HFF-Myc (cell line): ENCODE measurements at regions not wholly inside any gene's neighbourhood (a gene's known extent, or its start where the extent isn't known, plus 50 kb on each side); places are given as distances from the start of the nearest gene placed in this dataset.

Source experiments
- DNase-seq: peaks from one replicate; pipeline ENCODE4 v3.0.0-alpha.2; 2011; ENCODE audit warnings: low read depth; ENCODE audit errors: extremely low read depth
- H3K4me3 ChIP-seq: replicated peaks from 2 replicates; pipeline ENCODE4 v1.5.1; 2011; ENCODE audit warnings: low read depth, mild to moderate bottlenecking, control low read depth, low read length
- TF ChIP-seq, protein P1 (sequence below): IDR thresholded peaks from 2 replicates; pipeline ENCODE4 v1.5.1; 2012; ENCODE audit warnings: mild to moderate bottlenecking, low read depth, low read length, control low read depth; ENCODE audit errors: missing control alignments

GRCh38 chr2:175403599-175404221 is 222.2 kb upstream of the ATP5MC3 start:
- TF ChIP-seq, protein P1, sequence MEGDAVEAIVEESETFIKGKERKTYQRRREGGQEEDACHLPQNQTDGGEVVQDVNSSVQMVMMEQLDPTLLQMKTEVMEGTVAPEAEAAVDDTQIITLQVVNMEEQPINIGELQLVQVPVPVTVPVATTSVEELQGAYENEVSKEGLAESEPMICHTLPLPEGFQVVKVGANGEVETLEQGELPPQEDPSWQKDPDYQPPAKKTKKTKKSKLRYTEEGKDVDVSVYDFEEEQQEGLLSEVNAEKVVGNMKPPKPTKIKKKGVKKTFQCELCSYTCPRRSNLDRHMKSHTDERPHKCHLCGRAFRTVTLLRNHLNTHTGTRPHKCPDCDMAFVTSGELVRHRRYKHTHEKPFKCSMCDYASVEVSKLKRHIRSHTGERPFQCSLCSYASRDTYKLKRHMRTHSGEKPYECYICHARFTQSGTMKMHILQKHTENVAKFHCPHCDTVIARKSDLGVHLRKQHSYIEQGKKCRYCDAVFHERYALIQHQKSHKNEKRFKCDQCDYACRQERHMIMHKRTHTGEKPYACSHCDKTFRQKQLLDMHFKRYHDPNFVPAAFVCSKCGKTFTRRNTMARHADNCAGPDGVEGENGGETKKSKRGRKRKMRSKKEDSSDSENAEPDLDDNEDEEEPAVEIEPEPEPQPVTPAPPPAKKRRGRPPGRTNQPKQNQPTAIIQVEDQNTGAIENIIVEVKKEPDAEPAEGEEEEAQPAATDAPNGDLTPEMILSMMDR = no peak
- no peak overlapping the region for H3K4me3 ChIP-seq
- no peak for DNase-seq

- DNase-seq = no peak
- no peak overlapping the region for H3K4me3 ChIP-seq
- TF ChIP-seq, protein P1 = no peak
Observed at GRCh38 chr2:175402571-175402970, 221.1 kb upstream of the ATP5MC3 start.

DNA sequence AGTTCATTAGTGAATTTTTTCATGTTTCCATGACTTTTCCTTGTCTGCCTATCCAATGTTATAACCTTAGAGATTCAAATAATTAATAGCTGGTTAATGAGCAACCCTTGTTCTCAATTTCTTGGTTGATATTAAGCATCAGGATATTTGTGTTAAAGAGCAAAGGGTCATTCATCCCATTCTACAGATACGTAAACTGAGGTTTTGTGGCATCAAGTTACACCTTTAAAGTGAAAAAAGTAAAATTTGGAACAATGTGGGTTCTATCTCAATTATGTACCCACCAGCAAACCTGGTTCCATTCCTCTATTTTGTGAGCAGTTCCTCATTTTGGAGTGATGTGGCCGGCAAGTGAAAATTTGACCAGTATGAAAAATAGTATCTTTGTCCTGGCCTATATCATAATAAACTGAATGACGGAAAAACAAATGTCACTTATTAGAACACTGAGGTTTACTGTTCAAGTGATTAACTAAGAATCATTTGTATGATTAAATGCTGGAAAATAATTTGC is 220.5 kb upstream of the ATP5MC3 start:
- TF ChIP-seq, protein P1 = no peak
- no peak for DNase-seq
- H3K4me3 ChIP-seq = no peak overlapping the region

DNA sequence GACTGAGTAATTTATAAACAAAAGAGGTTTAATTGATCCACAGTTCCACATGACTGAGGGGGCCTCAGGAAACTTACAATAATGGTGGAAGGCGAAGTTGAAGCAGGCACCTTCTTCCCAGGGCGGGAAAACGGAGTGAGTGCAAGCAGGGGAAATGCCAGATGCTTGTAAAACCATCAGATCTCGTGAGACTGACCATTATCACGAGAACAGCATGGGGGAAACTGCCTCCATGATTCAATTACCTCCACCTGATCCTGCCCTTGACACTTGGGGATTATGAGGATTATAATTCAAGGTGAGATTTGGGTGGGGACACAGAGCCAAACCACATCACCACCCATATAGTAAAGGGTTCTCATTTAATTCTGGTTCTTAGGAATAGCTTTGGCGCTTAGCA is 219.5 kb upstream of the ATP5MC3 start:
- no peak overlapping the region for H3K4me3 ChIP-seq
- DNase-seq = no peak
- TF ChIP-seq, protein P1 = no peak

GRCh38 chr2:175399326-175399725 is 217.8 kb upstream of the ATP5MC3 start:
- TF ChIP-seq, protein P1 = no peak
- DNase-seq = no peak
- H3K4me3 ChIP-seq = no peak overlapping the region

GRCh38 chr2:175398848-175399247 is 217.3 kb upstream of the ATP5MC3 start:
- no peak overlapping the region for H3K4me3 ChIP-seq
- TF ChIP-seq, protein P1 = no peak
- no peak for DNase-seq

- TF ChIP-seq, protein P1 = no peak
- no peak for DNase-seq
- H3K4me3 ChIP-seq = no peak overlapping the region
Observed at GRCh38 chr2:175396696-175397095, 215.2 kb upstream of the ATP5MC3 start.
